ENCODE measurements at regions not wholly inside any gene's neighbourhood (a gene's known extent, or its start where the extent isn't known, plus 50 kb on each side); places are given as distances from the start of the nearest gene placed in this dataset.

DNA sequence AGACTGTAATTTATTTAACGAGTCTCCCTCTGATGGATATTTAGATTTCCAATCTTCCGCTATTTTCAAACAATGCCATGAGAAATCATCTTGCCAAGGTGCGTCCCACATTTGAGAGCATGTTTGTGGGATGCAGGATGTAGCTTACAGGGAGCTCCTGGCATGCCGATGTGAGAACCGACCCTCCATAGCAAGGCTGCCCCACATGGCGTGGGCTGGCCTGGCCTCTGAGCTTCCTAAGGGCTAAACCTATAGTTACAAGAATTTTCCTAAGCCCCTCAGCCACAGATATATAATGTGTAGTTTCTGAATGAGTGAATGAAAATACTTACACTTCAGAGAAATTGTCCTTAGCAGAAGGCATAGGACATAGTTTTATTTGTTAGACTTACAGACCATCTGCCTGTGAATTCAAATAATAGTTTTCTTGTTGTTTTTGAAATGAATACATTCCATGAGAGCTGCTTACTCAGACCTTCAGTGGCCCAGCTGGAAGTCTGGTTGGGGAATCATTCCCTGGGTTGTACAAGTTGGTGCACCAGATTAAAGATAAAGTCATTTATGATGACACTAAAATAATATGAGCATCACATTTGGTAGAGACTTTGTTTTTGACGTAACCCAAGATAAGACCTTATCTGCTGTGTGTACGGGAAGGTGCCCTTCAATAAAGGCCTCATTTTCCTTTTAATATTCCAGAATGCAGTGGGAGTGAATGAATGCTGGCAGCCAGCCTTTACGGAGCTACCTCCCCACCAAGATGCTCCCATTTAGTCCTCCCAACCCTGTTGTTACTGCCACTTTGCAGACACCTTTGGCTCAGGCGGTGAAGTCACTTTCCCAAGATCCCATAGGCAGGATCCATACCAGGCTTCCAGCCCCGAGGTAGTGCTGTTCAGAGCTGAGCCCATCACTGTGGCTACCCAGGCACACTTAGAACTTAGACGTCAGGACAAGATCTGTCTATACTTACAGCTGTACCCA, 107.1 kb downstream of the GLI2 start:
- no peak for DNase-seq (ENCODE audit: low read depth)
- TF ChIP-seq, protein P1, sequence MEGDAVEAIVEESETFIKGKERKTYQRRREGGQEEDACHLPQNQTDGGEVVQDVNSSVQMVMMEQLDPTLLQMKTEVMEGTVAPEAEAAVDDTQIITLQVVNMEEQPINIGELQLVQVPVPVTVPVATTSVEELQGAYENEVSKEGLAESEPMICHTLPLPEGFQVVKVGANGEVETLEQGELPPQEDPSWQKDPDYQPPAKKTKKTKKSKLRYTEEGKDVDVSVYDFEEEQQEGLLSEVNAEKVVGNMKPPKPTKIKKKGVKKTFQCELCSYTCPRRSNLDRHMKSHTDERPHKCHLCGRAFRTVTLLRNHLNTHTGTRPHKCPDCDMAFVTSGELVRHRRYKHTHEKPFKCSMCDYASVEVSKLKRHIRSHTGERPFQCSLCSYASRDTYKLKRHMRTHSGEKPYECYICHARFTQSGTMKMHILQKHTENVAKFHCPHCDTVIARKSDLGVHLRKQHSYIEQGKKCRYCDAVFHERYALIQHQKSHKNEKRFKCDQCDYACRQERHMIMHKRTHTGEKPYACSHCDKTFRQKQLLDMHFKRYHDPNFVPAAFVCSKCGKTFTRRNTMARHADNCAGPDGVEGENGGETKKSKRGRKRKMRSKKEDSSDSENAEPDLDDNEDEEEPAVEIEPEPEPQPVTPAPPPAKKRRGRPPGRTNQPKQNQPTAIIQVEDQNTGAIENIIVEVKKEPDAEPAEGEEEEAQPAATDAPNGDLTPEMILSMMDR (IDR thresholded peaks at IDR 0.05; ENCODE audit: insufficient read depth, low read depth, low read length, missing control alignments), result no peak

DNA sequence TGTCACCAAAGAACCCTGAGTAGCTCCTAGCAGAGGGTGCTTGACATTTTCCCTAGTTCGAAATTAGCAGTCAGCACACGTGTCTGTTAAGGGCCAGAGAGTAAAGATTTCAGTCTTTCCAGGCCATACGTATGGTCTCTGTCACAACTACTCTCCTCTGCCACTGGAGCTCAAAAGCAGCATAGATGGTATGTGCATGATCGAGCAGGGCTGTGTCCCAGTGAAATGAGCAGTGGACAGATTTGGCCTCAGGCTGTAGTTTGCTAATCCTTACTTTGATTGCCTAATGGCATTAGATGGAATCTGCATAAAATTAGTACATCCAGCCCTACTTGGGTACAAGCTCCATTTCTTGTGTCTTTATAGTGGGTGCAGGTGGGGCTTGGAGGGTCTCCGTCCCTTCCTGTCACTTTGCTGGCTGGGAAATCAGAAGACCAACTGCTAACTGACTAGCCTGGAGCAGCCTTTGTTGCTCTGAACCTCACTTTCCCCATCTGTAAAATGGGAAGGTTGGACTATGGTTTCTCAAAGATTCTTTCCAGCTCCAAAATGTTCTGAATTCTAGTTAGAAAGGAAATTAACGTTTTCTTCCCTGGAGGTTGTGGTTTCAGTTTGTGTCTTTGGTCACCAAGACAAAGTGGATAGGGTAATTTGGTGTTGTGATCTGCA, 108.5 kb downstream of the GLI2 start:
- no peak for DNase-seq (ENCODE audit: low read depth)
- no peak overlapping the region for H3K4me3 ChIP-seq (ENCODE audit: low read depth, low read length)
- TF ChIP-seq, protein P1 (IDR thresholded peaks at IDR 0.05; ENCODE audit: insufficient read depth, low read depth, low read length, missing control alignments), result no peak

More for the DNA sequence above, 107.1 kb downstream of the GLI2 start:
- no peak overlapping the region for H3K4me3 ChIP-seq (ENCODE audit: low read depth, low read length)

DNA sequence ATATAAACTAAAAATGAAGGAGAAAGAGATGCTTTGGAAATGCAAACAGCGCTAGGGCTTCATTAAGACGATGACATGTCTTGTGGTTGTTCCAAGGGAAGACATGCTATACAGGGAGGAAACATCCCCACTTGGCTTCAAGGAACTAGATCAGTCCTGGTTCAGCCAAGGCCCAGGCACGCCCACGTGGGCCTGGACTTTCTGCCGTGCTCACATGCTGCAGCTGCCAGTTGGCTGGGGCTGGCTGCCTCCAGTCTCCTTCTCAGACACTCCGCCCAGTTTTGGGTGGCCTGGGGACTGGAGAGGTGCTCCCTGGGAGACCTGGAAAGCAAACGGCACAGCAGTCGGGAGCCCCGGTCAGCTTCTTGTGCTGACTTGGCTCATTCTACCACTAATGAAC, 109.6 kb downstream of the GLI2 start:
- no peak overlapping the region for H3K4me3 ChIP-seq (ENCODE audit: low read depth, low read length)
- TF ChIP-seq, protein P1 (IDR thresholded peaks at IDR 0.05; ENCODE audit: insufficient read depth, low read depth, low read length, missing control alignments), result no peak
- DNase-seq (ENCODE audit: low read depth), result no peak

DNA sequence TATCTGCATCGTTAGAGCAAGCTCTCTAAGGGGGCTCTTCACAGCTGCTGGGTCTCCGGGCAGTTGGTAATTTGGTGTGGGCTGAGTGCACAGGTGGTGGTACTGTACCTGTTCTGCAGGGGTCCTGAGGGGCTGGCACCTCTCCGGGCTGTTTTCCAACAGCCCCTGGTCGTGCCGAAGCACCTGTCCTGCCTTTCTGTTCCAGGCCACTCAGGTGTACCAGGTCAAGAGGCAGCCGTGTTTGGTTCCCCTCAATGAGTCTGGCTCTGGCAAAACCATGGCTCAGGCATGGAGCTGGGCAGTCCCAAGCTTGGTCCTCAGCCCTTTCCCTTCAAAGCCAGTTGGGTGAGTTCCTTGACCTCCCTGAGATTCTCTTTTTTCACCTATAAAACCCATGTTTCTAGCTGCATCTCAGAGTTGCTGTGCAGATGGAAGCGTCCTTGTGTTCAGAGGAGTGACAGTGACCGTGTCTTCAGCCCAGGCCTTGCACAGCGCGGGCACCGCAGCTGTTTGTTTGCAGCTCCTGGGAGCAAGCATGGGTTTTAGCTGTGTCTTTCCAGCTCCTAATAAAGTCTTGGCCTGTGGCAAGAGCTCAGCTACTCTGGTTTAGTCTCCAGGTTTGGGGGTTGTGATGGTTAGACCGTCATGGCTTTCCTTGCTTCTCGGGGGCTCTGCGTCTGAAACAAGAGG, 110.9 kb downstream of the GLI2 start:
- no peak overlapping the region for H3K4me3 ChIP-seq (ENCODE audit: low read depth, low read length)
- TF ChIP-seq, protein P1 (IDR thresholded peaks at IDR 0.05; ENCODE audit: insufficient read depth, low read depth, low read length, missing control alignments), result no peak
- no peak for DNase-seq (ENCODE audit: low read depth)

DNA sequence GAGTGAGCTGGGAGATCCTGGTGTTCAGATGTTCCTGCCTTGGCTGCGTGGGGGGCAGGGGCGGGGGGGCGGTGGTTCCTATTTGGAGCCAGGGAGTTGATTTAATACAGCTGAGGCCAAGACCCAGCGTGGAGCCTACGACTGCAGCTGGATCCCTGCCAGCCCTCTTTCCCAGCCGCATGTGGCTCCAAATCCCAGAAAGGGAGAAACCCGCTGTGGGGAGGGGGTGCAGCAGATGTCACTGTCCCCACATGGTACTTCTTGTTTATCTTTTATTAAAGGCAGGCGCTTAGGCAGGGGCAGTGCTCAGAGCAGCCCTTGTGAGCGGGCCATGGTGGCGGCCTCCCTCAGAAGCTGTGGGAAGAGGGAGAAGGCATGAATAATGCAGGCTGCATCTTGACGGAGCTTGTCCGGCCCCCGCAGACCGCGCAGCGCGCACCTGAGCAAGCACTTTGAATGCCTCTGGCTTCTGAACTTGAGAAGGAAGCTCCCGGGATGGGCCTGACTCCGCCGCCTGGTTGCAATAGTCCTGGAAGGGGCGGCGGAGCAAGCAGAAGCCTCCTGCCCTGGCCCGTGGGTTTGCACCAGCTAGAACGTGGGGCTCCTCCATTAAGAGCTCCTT, 112.1 kb downstream of the GLI2 start:
- TF ChIP-seq, protein P1 (IDR thresholded peaks at IDR 0.05; ENCODE audit: insufficient read depth, low read depth, low read length, missing control alignments), result no peak
- no peak for DNase-seq (ENCODE audit: low read depth)
- no peak overlapping the region for H3K4me3 ChIP-seq (ENCODE audit: low read depth, low read length)

DNA sequence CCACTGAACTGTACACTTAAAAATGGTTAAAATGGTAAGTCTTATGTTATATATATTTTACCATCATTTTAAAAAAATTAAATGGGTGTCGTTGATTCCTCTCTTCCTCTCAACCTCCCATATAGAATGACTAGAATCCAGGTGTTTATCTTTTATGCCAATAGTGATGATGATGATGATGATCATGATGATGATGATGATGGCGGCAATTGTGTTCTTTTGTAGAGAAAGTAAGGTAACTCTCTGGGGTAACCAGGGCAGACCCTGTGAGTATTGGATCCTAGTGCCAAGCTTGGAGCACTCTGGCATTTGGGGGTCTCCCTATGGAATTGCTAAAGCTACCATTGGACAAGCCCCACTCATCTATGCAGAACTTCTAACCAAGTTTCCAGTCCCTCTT, 113.6 kb downstream of the GLI2 start:
- TF ChIP-seq, protein P1 (IDR thresholded peaks at IDR 0.05; ENCODE audit: insufficient read depth, low read depth, low read length, missing control alignments), result no peak
- no peak for DNase-seq (ENCODE audit: low read depth)
- no peak overlapping the region for H3K4me3 ChIP-seq (ENCODE audit: low read depth, low read length)
